Activated B cell treated with CpG ODN at 0.5 μM for 24 hours (primary cell): ENCODE measurements at regions not wholly inside any gene's neighbourhood (a gene's known extent, or its start where the extent isn't known, plus 50 kb on each side); places are given as distances from the start of the nearest gene placed in this dataset.

Experiments
- ATAC-seq: fragments of 200-7000 bp; cut with Tn5 transposase; one replicate; pipeline ENCODE4 v1.10.0; 2021; ENCODE audit warnings: low read depth, mild to moderate bottlenecking, moderate library complexity
- CTCF ChIA-PET: fragments of 350-600 bp; sonication (Branson Sonifier 250); formaldehyde crosslinking; loops from one replicate; lab custom pipeline; 2021; ENCODE audit warnings: antibody characterized with exemption; lab: Charles Lee
- POLR2A ChIA-PET: fragments of 350-600 bp; sonication (Branson Sonifier 250); formaldehyde crosslinking; loops from one replicate; lab custom pipeline; 2021; ENCODE audit warnings: antibody characterized with exemption; lab: Charles Lee
- DNase-seq: peaks from one replicate; pipeline ENCODE4 v3.0.0; 2022
- H3K27ac Mint-ChIP-seq: one replicate; pipeline ENCODE4 v1.8.0; 2020; ENCODE audit warnings: mixed read lengths
- H3K27me3 Mint-ChIP-seq: one replicate; pipeline ENCODE4 v1.8.0; 2021; ENCODE audit warnings: mixed read lengths
- H3K36me3 Mint-ChIP-seq: one replicate; pipeline ENCODE4 v1.8.0; 2021; ENCODE audit warnings: low read depth, mixed read lengths
- H3K4me1 Mint-ChIP-seq: one replicate; pipeline ENCODE4 v1.8.0; 2021; ENCODE audit warnings: mixed read lengths
- H3K4me3 Mint-ChIP-seq: one replicate; pipeline ENCODE4 v1.8.0; 2020; ENCODE audit warnings: mild to moderate bottlenecking, mixed read lengths
- H3K9me3 Mint-ChIP-seq: one replicate; pipeline ENCODE4 v1.8.0; 2020; ENCODE audit warnings: mixed read lengths
- intact Hi-C: fragments of 100-400 bp; cut with micrococcal nuclease; formaldehyde crosslinking; loops from one replicate; pipeline ENCODE4 v1.15.1; 2024
- TF ChIP-seq, protein P1 (sequence below): fragments of 200-600 bp; IDR thresholded peaks from one replicate; pipeline ENCODE4 v1.8.0; 2022; ENCODE audit warnings: antibody characterized with exemption, mild to moderate bottlenecking

DNA sequence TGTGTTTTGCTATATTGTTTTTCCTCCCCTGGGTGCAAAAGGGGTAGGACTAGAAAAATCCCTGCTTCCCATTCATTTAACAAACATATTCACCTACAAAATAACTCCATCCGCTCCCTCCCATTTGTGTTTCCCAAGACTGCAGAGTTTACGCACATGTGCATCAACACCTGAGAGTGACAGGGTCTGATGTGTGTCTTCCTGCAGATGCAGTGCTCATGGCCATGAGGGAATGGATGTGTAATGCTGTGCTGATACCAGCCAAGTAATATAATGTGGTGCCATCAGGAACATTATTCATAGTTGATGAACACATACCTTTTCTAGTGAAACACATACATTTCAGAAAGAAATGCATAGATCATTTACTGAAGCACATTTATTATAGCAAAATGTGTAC is 83.2 kb downstream of the CXXC4 start:
- Mint-ChIP-seq H3K9me3 (no peaks in the 10 kb centered on the region), H3K27me3 (no peaks in the 10 kb centered on the region), H3K36me3 (no peaks in the 10 kb centered on the region), H3K4me3 (no peak overlapping the region), H3K27ac (no peak overlapping the region), H3K4me1 (no peaks in the 10 kb centered on the region)
- no peak for DNase-seq
- no peak for ATAC-seq
- ChIA-PET POLR2A (no interaction called here), CTCF (no interaction called here)
- TF ChIP-seq, protein P1, sequence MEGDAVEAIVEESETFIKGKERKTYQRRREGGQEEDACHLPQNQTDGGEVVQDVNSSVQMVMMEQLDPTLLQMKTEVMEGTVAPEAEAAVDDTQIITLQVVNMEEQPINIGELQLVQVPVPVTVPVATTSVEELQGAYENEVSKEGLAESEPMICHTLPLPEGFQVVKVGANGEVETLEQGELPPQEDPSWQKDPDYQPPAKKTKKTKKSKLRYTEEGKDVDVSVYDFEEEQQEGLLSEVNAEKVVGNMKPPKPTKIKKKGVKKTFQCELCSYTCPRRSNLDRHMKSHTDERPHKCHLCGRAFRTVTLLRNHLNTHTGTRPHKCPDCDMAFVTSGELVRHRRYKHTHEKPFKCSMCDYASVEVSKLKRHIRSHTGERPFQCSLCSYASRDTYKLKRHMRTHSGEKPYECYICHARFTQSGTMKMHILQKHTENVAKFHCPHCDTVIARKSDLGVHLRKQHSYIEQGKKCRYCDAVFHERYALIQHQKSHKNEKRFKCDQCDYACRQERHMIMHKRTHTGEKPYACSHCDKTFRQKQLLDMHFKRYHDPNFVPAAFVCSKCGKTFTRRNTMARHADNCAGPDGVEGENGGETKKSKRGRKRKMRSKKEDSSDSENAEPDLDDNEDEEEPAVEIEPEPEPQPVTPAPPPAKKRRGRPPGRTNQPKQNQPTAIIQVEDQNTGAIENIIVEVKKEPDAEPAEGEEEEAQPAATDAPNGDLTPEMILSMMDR, result no peak
- intact Hi-C loops, result no loop called here

DNA sequence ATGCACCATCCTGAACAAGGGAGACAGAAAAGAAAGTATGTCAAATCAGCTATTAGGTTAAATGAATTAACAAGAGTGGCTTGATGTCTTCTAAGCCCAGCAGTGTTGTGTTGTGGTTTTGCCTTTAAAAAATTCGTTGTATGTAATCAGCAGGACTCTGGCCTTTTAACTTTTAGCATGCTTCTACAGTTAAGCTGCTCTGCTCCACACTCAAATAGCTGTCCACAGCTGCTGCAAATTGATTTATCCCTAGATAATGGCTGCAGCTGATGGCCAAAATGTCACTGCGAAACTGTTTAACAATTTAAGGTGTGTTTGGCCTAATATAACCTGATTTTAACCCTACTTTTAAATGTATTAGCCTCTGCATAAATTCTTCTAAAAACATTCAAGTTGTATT is 85.8 kb downstream of the CXXC4 start:
- H3K27ac Mint-ChIP-seq, result no peak overlapping the region
- H3K27me3 Mint-ChIP-seq, result no peaks in the 10 kb centered on the region
- intact Hi-C loops, result no loop called here
- no peaks in the 10 kb centered on the region for H3K4me1 Mint-ChIP-seq
- H3K9me3 Mint-ChIP-seq, result no peaks in the 10 kb centered on the region
- no peak overlapping the region for H3K4me3 Mint-ChIP-seq
- no peaks in the 10 kb centered on the region for H3K36me3 Mint-ChIP-seq
- TF ChIP-seq, protein P1, result no peak
- CTCF ChIA-PET, result no interaction called here
- no peak for ATAC-seq
- no peak for DNase-seq
- POLR2A ChIA-PET, result no interaction called here

DNA sequence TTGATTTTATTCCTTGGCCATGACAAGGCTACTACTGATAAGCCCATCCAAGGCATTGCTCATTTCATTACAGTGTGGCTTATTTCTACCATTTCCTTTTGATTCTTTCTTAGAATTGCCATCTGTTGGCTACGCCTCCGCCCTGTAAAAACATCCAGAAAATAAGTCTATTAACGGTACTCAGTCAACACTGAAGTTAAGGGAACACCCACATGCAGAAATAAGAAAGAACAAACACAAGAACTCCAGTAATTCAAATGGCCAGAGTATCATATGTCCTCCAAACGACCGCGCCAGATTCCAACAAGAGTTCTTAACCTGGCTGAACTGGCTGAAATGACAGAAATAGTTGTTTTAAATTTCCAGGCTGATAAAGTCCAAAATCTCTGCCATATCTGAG is 90.3 kb downstream of the CXXC4 start:
- TF ChIP-seq, protein P1, result no peak
- DNase-seq, result no peak
- ATAC-seq, result no peak
- Mint-ChIP-seq H3K36me3 (no peaks in the 10 kb centered on the region), H3K4me1 (no peaks in the 10 kb centered on the region), H3K27me3 (no peaks in the 10 kb centered on the region), H3K27ac (no peak overlapping the region), H3K4me3 (no peak overlapping the region), H3K9me3 (peaks cover 3% of the 10 kb centered on the region)
- CTCF ChIA-PET, result no interaction called here
- POLR2A ChIA-PET, result no interaction called here
- intact Hi-C loops, result no loop called here

DNA sequence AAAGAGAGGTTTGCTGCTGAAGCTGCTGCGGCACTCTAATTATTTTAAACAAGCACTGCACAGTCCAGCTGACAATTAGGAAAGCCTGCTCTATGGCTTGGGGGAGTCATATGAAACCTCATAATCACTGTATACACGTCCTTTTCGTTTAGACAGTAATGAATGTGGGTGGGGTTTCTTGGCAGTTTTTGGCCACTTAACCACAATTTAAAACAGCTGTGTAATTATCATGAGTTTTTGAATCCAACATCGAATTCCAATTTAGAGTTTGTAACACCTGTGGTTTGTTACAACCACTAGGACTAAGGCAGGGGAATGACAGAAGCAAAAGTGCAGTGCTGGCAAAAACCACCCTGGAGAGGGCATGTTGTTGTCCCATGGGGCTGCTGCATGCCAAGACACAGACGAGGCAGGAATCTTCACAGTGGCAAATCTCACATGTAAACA is 99.5 kb downstream of the CXXC4 start:
- Mint-ChIP-seq H3K4me3 (no peak overlapping the region), H3K4me1 (no peaks in the 10 kb centered on the region), H3K27ac (no peak overlapping the region), H3K9me3 (no peaks in the 10 kb centered on the region), H3K27me3 (no peaks in the 10 kb centered on the region), H3K36me3 (no peaks in the 10 kb centered on the region)
- intact Hi-C loops, result no loop called here
- TF ChIP-seq, protein P1, result no peak
- CTCF ChIA-PET, result no interaction called here
- DNase-seq (no peak), ATAC-seq (no peak)
- POLR2A ChIA-PET, result no interaction called here

DNA sequence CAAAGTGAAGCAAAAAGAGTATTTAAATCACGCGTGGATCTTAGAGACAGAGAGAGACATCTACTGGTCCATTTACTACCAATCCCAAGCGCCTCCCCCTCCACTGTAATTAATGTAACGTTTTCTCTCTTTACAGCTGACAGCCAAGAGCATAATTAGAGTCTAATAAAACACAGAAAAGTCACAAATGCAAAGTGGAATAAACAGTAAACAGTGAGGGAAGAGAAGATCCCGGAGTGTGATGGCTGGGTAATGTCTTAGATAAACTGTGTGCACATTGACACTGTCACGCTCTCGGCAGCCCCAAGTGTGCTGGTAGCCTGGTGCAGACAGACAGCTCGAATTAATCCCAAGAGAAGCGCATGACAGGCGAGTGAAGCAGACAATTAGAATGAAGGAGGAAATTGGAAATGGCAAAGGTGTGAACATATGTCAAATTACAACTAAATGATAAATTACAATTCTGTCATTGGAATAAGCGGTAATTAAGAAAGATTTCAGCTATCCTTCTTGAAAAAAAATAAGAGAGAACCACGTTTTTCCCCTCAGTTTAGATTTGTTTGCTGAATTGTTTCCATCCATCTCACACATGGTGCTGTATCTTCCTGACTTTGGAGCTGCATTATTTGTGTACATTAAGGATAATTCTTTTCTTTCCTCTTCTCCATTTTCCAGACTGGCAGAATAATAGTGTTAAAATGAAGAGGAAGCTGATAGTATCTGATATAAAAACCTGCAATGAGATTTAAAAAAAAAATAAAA is 100.1 kb downstream of the CXXC4 start:
- TF ChIP-seq, protein P1, result no peak

More for the DNA sequence above, 100.1 kb downstream of the CXXC4 start:
- Mint-ChIP-seq H3K9me3 (no peaks in the 10 kb centered on the region), H3K36me3 (no peaks in the 10 kb centered on the region), H3K27ac (no peak overlapping the region), H3K4me1 (no peaks in the 10 kb centered on the region), H3K4me3 (no peak overlapping the region), H3K27me3 (no peaks in the 10 kb centered on the region)
- ChIA-PET POLR2A (no interaction called here), CTCF (no interaction called here)
- DNase-seq (no peak), ATAC-seq (no peak)
- intact Hi-C loops, result no loop called here
